ENCODE measurements at regions not wholly inside any gene's neighbourhood (a gene's known extent, or its start where the extent isn't known, plus 50 kb on each side); places are given as distances from the start of the nearest gene placed in this dataset.

DNA sequence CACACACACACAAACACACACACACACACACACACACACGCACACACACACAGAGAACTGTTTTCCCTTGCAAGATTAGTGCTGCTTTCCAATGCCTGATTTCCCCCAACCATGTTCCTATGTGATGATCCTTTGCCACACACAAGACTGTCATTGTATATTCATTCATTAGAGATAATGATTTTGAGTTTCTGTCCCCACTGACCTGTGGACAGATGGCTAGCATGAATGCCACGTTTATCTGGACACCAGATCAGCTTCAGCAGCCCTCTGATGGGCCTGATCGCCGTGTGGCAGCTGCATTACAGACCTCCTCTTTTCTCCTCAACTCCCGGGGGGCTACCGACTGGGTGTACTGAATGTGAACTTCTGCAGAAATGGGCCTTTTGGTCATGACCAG, 353.0 kb downstream of the MYCN start:
- TF ChIP-seq, protein P1, sequence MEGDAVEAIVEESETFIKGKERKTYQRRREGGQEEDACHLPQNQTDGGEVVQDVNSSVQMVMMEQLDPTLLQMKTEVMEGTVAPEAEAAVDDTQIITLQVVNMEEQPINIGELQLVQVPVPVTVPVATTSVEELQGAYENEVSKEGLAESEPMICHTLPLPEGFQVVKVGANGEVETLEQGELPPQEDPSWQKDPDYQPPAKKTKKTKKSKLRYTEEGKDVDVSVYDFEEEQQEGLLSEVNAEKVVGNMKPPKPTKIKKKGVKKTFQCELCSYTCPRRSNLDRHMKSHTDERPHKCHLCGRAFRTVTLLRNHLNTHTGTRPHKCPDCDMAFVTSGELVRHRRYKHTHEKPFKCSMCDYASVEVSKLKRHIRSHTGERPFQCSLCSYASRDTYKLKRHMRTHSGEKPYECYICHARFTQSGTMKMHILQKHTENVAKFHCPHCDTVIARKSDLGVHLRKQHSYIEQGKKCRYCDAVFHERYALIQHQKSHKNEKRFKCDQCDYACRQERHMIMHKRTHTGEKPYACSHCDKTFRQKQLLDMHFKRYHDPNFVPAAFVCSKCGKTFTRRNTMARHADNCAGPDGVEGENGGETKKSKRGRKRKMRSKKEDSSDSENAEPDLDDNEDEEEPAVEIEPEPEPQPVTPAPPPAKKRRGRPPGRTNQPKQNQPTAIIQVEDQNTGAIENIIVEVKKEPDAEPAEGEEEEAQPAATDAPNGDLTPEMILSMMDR (IDR thresholded peaks at IDR 0.05; ENCODE audit: low read length): no peak
- TF ChIP-seq EZH2 (IDR thresholded peaks at IDR 0.05; ENCODE audit: borderline replicate concordance, low read length): no peak
